ENCODE measurements at regions not wholly inside any gene's neighbourhood (a gene's known extent, or its start where the extent isn't known, plus 50 kb on each side); places are given as distances from the start of the nearest gene placed in this dataset.

- H3K27ac ChIP-seq = no peak overlapping the region
- H3K4me3 ChIP-seq = no peak overlapping the region
- H3K9me3 ChIP-seq = peaks cover 0 to 7% (median 0%) of the 10 kb centered on the region in 3 donors
- H3K4me1 ChIP-seq = no peaks in the 10 kb centered on the region
- no peak for TF ChIP-seq CTCF (IDR thresholded peaks at IDR 0.05)
- TF ChIP-seq POLR2A (IDR thresholded peaks at IDR 0.05) = no peak
- no peak for TF ChIP-seq POLR2AphosphoS5 (IDR thresholded peaks at IDR 0.05)
- TF ChIP-seq EP300 (IDR thresholded peaks at IDR 0.05) = no peak
- H3K27me3 ChIP-seq = no peaks in the 10 kb centered on the region
- 79 to 80% methylated on average over 3 of the region's 3 CpGs for WGBS, 2 donors (ENCODE audit: low coverage in 1 of 2)
- ATAC-seq = no peak
- no peaks in the 10 kb centered on the region for H3K36me3 ChIP-seq
These were observed 71.8 kb upstream of the UGP2 start for GRCh38 chr2:63769915-63770314.

DNA sequence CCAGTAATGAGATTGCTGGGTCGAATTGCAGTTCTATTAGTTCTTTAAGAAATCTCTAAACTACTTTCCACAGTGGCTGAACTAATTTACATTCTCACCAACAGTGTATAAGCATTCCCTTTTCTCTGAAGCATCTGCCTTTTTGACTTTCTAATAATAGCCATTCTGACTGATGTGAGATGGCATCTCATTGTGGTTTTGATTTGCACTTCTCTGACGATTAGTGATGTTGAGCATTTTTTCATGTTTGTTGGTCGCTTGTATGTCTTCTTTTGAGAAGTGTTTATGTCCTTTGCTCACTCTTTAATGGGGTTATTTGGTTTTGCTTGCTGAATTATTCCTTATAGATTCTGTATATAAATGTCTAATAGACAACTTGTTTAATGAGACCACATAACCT lies 69.6 kb upstream of the UGP2 start:
- H3K27ac ChIP-seq = no peak overlapping the region
- no peak overlapping the region for H3K4me3 ChIP-seq
- H3K4me1 ChIP-seq = no peaks in the 10 kb centered on the region
- H3K27me3 ChIP-seq = no peaks in the 10 kb centered on the region
- WGBS, 2 donors (ENCODE audit: low coverage in 1 of 2) = 89 to 97% methylated on average over 3 of the region's 3 CpGs
- peaks cover 0 to 5% (median 0%) of the 10 kb centered on the region in 3 donors for H3K9me3 ChIP-seq
- ATAC-seq = no peak
- TF ChIP-seq POLR2AphosphoS5 (IDR thresholded peaks at IDR 0.05) (no peak), CTCF (IDR thresholded peaks at IDR 0.05) (no peak), POLR2A (IDR thresholded peaks at IDR 0.05) (no peak), EP300 (IDR thresholded peaks at IDR 0.05) (no peak)
- no peaks in the 10 kb centered on the region for H3K36me3 ChIP-seq

- no peak for ATAC-seq
- Histone ChIP-seq H3K36me3 (no peaks in the 10 kb centered on the region), H3K9me3 (no peaks in the 10 kb centered on the region), H3K27me3 (no peaks in the 10 kb centered on the region), H3K4me3 (no peak overlapping the region), H3K4me1 (no peaks in the 10 kb centered on the region), H3K27ac (no peak overlapping the region)
- 94 to 100% methylated on average over 1 of the region's 1 CpG for WGBS, 2 donors (ENCODE audit: low coverage in 1 of 2)
- TF ChIP-seq POLR2A (IDR thresholded peaks at IDR 0.05) = no peak
- TF ChIP-seq POLR2AphosphoS5 (IDR thresholded peaks at IDR 0.05) = no peak
- no peak for TF ChIP-seq EP300 (IDR thresholded peaks at IDR 0.05)
- TF ChIP-seq CTCF (IDR thresholded peaks at IDR 0.05) = no peak
These were observed 66.5 kb upstream of the UGP2 start for GRCh38 chr2:63775191-63775590.

- Histone ChIP-seq H3K9me3 (no peaks in the 10 kb centered on the region), H3K36me3 (no peaks in the 10 kb centered on the region), H3K4me1 (no peaks in the 10 kb centered on the region), H3K27ac (no peak overlapping the region), H3K4me3 (no peak overlapping the region), H3K27me3 (no peaks in the 10 kb centered on the region)
- no peak for TF ChIP-seq EP300 (IDR thresholded peaks at IDR 0.05)
- TF ChIP-seq POLR2A (IDR thresholded peaks at IDR 0.05) = no peak
- no peak for TF ChIP-seq CTCF (IDR thresholded peaks at IDR 0.05)
- no peak for TF ChIP-seq POLR2AphosphoS5 (IDR thresholded peaks at IDR 0.05)
- no peak for ATAC-seq
- 100% methylated on average over 2 of the region's 2 CpGs; no CpG with 5 or more reads in 1 of the 2 donors for WGBS, 2 donors (ENCODE audit: low coverage in 1 of 2)
These were observed 65.3 kb upstream of the UGP2 start for GRCh38 chr2:63776382-63776781.

DNA sequence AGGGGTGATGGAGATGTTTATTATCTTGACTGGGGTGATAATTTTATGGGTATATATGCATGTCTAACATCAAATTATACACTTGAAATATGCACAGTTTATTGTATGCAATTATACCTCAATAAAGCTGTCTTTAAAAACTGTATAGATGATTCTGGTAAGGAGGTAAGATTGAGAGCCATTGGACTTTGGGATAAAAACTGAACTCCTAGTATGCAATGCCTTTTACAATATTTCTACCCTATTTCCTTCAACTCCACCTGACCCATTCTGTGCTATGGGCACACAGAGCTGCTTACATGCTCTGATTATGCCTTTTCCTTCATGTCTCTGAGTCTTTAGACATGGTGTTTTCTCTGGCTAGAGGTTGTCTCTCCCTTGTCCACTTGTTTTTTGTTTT lies 63.9 kb upstream of the UGP2 start:
- no peaks in the 10 kb centered on the region for H3K9me3 ChIP-seq
- H3K27ac ChIP-seq = no peak overlapping the region
- H3K27me3 ChIP-seq = no peaks in the 10 kb centered on the region
- no peak for ATAC-seq
- H3K36me3 ChIP-seq = no peaks in the 10 kb centered on the region
- no peak for TF ChIP-seq CTCF (IDR thresholded peaks at IDR 0.05)
- no peak for TF ChIP-seq EP300 (IDR thresholded peaks at IDR 0.05)
- TF ChIP-seq POLR2AphosphoS5 (IDR thresholded peaks at IDR 0.05) = no peak
- no peak for TF ChIP-seq POLR2A (IDR thresholded peaks at IDR 0.05)
- no peaks in the 10 kb centered on the region for H3K4me1 ChIP-seq
- no peak overlapping the region for H3K4me3 ChIP-seq

Measured in gastroesophageal sphincter (tissue), 4 donors.